GM18507 (cell line): ENCODE measurements at regions not wholly inside any gene's neighbourhood (a gene's known extent, or its start where the extent isn't known, plus 50 kb on each side); places are given as distances from the start of the nearest gene placed in this dataset.

ENCODE experiments used
- DNase-seq: peaks from one replicate; pipeline ENCODE4 v3.0.0; 2011; ENCODE audit warnings: low read depth; ENCODE audit not compliant: insufficient read length; ENCODE audit errors: extremely low spot score
- FAIRE-seq: peaks from 2 replicates; lab custom pipeline; 2011; peaks lifted over from hg19 to GRCh38; lab: Jason Lieb, UNC

DNA sequence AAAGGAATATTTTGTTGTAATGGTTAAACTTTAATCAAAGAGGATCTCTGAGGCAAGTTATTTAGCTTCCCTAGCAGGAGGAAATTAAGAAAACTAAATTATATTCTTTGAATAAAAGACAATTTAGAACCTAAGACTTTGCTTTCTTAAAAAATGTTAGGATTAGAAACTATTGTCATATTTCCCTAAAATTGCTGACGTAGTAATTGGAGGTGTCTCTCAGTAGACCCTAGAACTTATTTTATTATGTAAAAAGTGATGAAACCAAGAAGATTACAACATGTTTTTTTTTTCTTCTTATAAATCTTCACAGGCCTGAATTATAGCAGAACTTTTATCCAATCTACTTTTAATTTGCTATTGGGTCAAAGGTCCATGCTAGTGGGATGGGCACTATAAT lies 363.3 kb upstream of the THRB start:
- DNase-seq (no peak), FAIRE-seq (no peak)

DNA sequence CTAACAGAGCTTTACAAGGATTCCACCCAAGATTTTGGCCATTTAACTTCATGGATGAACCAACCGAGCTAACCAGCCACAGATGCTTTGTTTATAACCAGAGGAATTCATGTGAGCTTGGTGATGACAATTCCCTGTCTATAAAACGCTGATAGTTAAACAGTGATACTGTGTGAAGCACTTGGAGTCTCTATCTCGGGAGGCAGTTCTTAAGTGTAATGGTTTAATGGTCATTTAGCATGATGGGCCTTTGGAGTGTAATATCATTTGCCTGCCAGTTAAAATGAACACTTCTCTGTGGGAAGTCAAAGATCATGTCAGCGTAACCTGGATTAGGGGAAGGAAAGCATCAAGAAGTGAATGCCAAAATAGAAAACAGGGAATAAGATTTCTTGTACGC lies 368.6 kb upstream of the THRB start:
- DNase-seq (no peak), FAIRE-seq (no peak)

GRCh38 chr3:24867783-24868182 lies 373.1 kb upstream of the THRB start:
- FAIRE-seq = no peak

DNA sequence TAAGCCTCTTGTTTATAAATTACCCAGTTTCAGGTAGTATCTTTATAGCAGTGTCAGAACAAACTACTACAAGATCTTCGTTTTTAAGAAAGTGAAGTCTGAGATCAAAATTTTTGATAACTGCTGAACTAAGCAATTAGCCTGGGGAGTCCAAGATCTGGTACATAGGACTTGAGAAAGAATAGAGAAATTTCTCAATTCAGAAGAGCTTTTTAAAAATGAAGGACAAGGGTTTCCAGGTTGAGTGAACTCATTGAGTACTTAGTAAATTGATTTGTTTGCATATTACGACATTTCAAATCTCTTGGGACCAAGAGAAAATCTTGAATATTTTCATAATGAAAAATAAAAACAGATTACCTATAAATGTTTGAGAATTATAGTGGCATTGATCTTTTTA lies 386.6 kb upstream of the THRB start:
- FAIRE-seq = no peak
- no peak for DNase-seq

More at GRCh38 chr3:24867783-24868182, 373.1 kb upstream of the THRB start:
- no peak for DNase-seq

- DNase-seq (no peak), FAIRE-seq (no peak)
These were observed 391.9 kb upstream of the THRB start for GRCh38 chr3:24886501-24886900.

- FAIRE-seq (no peak), DNase-seq (no peak)
These were observed 395.4 kb upstream of the THRB start for GRCh38 chr3:24890012-24890411.

GRCh38 chr3:24899373-24899772 lies 404.7 kb upstream of the THRB start:
- FAIRE-seq (no peak), DNase-seq (no peak)

DNA sequence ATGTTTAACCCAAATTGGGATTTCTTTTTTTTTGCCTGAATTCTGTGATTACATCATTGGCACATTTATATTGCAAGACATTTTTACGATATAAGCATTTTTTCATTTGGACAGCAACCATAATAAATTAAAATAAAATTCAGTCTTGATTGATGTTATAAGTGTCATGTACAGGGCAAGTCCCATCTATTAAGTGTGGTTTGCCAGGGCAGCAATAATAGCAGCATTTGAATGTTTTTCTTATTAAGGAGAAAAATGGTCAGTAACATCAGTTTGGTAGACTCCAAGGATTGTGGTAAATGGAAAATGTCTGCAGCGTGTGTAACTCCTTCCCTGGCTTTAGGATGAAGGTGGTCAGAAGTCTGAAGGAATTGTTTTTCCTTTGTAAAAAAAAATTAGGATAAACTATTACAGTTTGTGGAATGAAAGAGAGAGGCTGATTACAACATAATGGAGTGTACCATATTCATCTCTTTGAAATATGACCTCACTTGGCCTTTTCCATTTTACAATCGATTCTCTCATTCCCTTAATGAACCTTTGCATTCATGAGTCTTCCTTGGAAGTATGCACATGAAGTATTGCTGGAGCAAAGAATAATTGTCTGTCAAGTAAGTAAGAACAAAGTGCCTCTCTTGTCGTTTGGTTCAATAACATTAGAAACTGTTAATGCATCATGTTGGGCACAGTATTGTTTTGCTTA lies 405.4 kb upstream of the THRB start:
- FAIRE-seq (no peak), DNase-seq (no peak)

GRCh38 chr3:24905266-24905665 lies 410.6 kb upstream of the THRB start:
- no peak for DNase-seq
- no peak for FAIRE-seq

GRCh38 chr3:24907106-24907505 lies 412.5 kb upstream of the THRB start:
- FAIRE-seq = no peak

GRCh38 chr3:24911076-24911475 lies 416.4 kb upstream of the THRB start:
- no peak for DNase-seq
- no peak for FAIRE-seq

More at GRCh38 chr3:24907106-24907505, 412.5 kb upstream of the THRB start:
- no peak for DNase-seq

GRCh38 chr3:24915639-24916038 lies 421.0 kb upstream of the THRB start:
- no peak for DNase-seq
- FAIRE-seq = no peak

GRCh38 chr3:24917908-24918307 lies 423.3 kb upstream of the THRB start:
- FAIRE-seq = no peak

GRCh38 chr3:24923570-24923969 lies 428.9 kb upstream of the THRB start:
- DNase-seq = no peak
- no peak for FAIRE-seq

More at GRCh38 chr3:24917908-24918307, 423.3 kb upstream of the THRB start:
- DNase-seq = no peak

DNA sequence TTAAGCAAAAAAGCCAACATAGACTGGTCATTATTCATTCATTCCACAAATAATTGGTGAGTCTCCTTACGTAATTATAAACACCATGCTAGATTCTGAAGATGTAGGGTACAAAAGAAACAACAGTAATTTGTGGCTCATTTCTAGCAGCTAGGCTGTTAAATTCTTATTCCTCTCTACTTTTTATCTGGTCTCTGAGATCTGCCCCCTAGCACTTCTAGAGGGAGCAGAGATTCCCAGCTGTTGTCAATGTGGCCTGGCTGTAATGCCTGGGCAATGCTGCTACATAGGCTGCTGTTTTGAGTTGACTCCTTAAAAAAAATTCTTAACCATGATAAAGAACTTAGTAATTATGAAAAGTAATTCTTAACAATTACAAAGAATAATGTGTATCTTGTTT lies 434.9 kb upstream of the THRB start:
- DNase-seq (no peak), FAIRE-seq (no peak)

DNA sequence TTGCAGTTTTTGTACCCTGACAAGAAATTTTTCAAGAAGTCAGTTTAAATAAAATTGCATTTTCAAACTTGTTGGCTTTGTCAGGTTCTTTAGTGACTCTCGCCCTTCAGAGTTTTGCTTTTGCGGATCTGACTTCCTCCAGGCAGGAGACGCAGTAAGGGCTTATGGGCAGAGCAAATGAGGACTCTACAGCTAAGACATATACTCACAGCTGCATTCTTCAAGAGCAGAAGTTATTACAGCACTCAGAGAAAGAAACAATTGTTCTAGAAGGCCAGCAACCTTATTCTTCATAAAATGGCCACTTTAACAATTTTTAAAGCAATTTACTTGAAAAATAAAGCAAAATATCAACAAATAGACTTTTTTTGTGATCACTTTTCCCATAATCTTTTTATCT lies 438.8 kb upstream of the THRB start:
- DNase-seq (no peak), FAIRE-seq (no peak)

GRCh38 chr3:24936574-24936973 lies 441.9 kb upstream of the THRB start:
- no peak for FAIRE-seq
- DNase-seq = no peak

- FAIRE-seq (no peak), DNase-seq (no peak)
These were observed 442.6 kb upstream of the THRB start for GRCh38 chr3:24937228-24937627.

- FAIRE-seq (no peak), DNase-seq (no peak)
These were observed 443.1 kb upstream of the THRB start for GRCh38 chr3:24937780-24938179.

GRCh38 chr3:24943961-24944360 lies 449.3 kb upstream of the THRB start:
- FAIRE-seq = no peak
- no peak for DNase-seq

DNA sequence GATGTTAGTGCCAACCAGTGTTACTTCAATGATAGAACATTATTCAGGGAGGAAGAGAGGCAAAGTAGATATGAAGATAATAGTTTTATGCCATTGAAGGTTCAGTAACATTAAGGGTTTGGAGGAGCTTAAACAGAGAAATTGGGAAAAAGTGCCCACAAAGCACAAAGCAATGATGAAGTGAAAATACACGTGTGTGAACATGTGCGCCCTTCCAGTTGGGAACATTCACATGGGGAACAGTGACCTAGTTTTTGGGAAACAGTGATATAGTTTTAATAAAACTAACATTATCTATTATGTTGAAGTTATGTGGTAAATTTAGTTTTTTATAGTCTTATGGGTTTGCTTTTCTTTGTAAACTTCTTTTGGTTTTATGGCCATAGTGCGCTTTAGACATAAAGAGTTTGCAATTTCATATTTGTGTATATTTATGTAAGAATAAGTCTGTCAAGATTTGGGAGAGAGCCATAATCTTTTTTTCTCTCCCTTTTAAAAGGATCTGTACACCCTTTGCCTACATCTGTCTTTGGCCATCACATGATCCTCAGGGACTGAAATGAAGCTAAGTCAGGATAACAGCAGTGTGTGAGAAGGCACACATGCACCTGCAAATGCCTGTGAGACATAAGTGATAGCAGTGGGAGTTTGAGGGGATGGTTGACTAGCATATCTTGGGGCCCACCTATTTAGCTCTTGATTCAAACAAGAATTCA lies 450.3 kb upstream of the THRB start:
- FAIRE-seq (no peak), DNase-seq (no peak)
